ENCODE measurements at regions not wholly inside any gene's neighbourhood (a gene's known extent, or its start where the extent isn't known, plus 50 kb on each side); places are given as distances from the start of the nearest gene placed in this dataset.

GRCh38 chr13:31512331-31512730 is 227.0 kb upstream of the RXFP2 start:
- intact Hi-C loops (cut with micrococcal nuclease) (no loop called here), dilution Hi-C loops (cut with MboI; ENCODE audit: extremely low pct_ligation_motif_present, low sequenced_read_pairs) (no loop called here)
- H3K4me2 ChIP-seq (ENCODE audit: insufficient read depth, low read length): no peak overlapping the region
- POLR2A ChIA-PET: no interaction called here
- FAIRE-seq (no peak), DNase-seq (ENCODE audit: low read depth, low spot score) (no peak)
- no peak overlapping the region for H3K9ac ChIP-seq (replicated peaks; ENCODE audit: extremely low read depth, insufficient read depth, low read length)
- H3K27ac ChIP-seq (ENCODE audit: insufficient read depth, low read depth, low read length): no peak overlapping the region
- CTCF ChIA-PET: interaction anchor here (1.5 kb wide), 1 partner anchor 10 kb away, joined by 3 read pairs; no protein-coding TSS in a partner anchor
- H3K79me2 ChIP-seq (ENCODE audit: control insufficient read depth, insufficient read depth, low read length): no peaks in the 10 kb centered on the region
- no peak overlapping the region for H2AFZ ChIP-seq (ENCODE audit: low read depth, low read length)
- no peak overlapping the region for H3K4me3 ChIP-seq (replicated peaks in 1 of 3; ENCODE audit: insufficient read depth in 1 of 3, low read depth in 1 of 3, low read length in 3 of 3)
- no peak for TF ChIP-seq POLR2AphosphoS5 (IDR thresholded peaks at IDR 0.05; ENCODE audit: insufficient read depth, low read depth, low read length)
- TF ChIP-seq POLR2A (IDR thresholded peaks at IDR 0.05; ENCODE audit: low read depth, low read length): no peak
- no peak for TF ChIP-seq EZH2 (IDR thresholded peaks at IDR 0.05; ENCODE audit: borderline replicate concordance, low read depth, low read length, severe bottlenecking)
- no peak for TF ChIP-seq MYC (IDR thresholded peaks at IDR 0.05; ENCODE audit: low read depth, low read length)
- TF ChIP-seq MAX (IDR thresholded peaks at IDR 0.05; ENCODE audit: insufficient read depth, insufficient read length): no peak
- no peak for TF ChIP-seq CTCF (IDR thresholded peaks at IDR 0.05; ENCODE audit: extremely low read depth in 1 of 2, insufficient read depth in 1 of 2, low read depth in 1 of 2, low read length in 2 of 2)
- no peak for TF ChIP-seq FOS (IDR thresholded peaks at IDR 0.05; ENCODE audit: borderline replicate concordance, insufficient read depth, low read length)
- TF ChIP-seq GATA2 (IDR thresholded peaks at IDR 0.05; ENCODE audit: insufficient read depth, insufficient read length, low read depth, low read length): no peak
- no peak for TF ChIP-seq JUN (IDR thresholded peaks at IDR 0.05; ENCODE audit: borderline replicate concordance, insufficient read depth, insufficient read length, low read depth)
- H3K27me3 ChIP-seq (ENCODE audit: control insufficient read depth in 2 of 2, insufficient read depth in 2 of 2, low read length in 2 of 2): peaks cover 15 to 26% of the 10 kb centered on the region in 2 experiments
- BruUV-seq (replicated peaks): no TSS peak
- H4K20me1 ChIP-seq (replicated peaks; ENCODE audit: control insufficient read depth, extremely low read depth, insufficient read depth, low read length): no peaks in the 10 kb centered on the region
- H3K4me1 ChIP-seq (ENCODE audit: control insufficient read depth, extremely low read depth, insufficient read depth, low read length): no peaks in the 10 kb centered on the region
- H3K9me1 ChIP-seq (replicated peaks; ENCODE audit: control insufficient read depth, extremely low read depth, insufficient read depth, low read length): no peaks in the 10 kb centered on the region
- no peaks in the 10 kb centered on the region for H3K36me3 ChIP-seq (ENCODE audit: control insufficient read depth in 2 of 2, extremely low read depth in 1 of 2, insufficient read depth in 2 of 2, low read length in 2 of 2)
- no peaks in the 10 kb centered on the region for H3K9me3 ChIP-seq (replicated peaks; ENCODE audit: control insufficient read depth, insufficient read depth, low read length)

All from endothelial cell of umbilical vein (primary cell).